NCI-H2107 treated with DMSO at 0.1 percent for 48 hours (cell line): ENCODE measurements at regions not wholly inside any gene's neighbourhood (a gene's known extent, or its start where the extent isn't known, plus 50 kb on each side); places are given as distances from the start of the nearest gene placed in this dataset.

Experiments
- DNase-seq: peaks from one replicate; lab custom pipeline; 2025; ENCODE audit not compliant: unreplicated experiment; lab: John Stamatoyannopoulos, UW

DNA sequence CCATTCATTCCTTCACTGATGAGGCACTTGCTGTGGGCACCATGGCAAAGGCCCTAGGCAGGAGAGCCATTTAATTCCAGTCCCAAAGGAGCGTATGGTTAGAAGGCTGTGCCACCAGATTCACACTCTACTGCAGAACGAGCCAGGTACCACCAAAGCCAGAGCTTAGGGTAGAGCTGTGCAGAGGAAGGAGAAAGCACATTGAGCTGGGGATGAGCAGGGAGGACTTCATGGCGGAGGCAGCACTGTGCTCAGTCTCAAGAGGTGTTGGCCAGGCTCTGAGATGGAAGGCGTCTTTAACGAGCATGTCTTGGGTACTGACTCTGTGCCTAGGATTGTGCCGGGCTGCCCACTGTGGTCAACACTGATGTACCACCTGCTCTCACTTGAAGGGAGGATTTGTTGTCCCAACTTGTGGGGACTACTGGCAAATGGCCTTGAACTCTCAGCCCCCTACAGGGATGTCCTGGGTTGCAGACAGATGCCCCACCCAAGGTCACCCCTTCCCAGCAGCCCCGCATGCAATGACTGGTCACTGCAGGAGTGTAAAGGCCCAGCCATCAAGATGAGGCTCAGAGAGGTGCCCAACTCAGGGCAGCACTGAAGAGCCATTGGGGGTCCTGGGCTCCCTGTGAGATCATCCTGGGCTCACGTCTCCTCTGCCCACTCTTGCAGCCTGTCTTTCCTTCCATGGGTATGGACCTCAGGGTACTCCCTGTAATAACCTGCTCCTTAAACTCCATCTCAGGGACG is 251.4 kb downstream of the GLI2 start:
- DNase-seq = no peak

DNA sequence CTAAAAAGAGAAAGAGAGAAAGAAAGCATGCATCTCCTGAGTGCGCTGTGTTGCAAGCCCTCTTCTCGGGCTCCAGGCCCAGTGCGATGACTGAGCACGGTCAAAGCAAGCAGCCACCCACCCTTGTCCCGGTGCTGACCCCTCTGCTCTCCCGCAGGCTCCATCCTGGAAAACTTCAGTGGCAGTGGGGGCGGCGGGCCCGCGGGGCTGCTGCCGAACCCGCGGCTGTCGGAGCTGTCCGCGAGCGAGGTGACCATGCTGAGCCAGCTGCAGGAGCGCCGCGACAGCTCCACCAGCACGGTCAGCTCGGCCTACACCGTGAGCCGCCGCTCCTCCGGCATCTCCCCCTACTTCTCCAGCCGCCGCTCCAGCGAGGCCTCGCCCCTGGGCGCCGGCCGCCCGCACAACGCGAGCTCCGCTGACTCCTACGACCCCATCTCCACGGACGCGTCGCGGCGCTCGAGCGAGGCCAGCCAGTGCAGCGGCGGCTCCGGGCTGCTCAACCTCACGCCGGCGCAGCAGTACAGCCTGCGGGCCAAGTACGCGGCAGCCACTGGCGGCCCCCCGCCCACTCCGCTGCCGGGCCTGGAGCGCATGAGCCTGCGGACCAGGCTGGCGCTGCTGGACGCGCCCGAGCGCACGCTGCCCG is 252.5 kb downstream of the GLI2 start:
- DNase-seq = no peak

DNA sequence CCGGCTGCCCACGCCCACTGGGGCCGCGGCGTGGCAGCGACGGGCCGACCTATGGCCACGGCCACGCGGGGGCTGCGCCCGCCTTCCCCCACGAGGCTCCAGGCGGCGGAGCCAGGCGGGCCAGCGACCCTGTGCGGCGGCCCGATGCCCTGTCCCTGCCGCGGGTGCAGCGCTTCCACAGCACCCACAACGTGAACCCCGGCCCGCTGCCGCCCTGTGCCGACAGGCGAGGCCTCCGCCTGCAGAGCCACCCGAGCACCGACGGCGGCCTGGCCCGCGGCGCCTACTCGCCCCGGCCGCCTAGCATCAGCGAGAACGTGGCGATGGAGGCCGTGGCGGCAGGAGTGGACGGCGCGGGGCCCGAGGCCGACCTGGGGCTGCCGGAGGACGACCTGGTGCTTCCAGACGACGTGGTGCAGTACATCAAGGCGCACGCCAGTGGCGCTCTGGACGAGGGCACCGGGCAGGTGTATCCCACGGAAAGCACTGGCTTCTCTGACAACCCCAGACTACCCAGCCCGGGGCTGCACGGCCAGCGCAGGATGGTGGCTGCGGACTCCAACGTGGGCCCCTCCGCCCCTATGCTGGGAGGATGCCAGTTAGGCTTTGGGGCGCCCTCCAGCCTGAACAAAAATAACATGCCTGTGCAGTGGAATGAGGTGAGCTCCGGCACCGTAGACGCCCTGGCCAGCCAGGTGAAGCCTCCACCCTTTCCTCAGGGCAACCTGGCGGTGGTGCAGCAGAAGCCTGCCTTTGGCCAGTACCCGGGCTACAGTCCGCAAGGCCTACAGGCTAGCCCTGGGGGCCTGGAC is 253.2 kb downstream of the GLI2 start:
- no peak for DNase-seq

DNA sequence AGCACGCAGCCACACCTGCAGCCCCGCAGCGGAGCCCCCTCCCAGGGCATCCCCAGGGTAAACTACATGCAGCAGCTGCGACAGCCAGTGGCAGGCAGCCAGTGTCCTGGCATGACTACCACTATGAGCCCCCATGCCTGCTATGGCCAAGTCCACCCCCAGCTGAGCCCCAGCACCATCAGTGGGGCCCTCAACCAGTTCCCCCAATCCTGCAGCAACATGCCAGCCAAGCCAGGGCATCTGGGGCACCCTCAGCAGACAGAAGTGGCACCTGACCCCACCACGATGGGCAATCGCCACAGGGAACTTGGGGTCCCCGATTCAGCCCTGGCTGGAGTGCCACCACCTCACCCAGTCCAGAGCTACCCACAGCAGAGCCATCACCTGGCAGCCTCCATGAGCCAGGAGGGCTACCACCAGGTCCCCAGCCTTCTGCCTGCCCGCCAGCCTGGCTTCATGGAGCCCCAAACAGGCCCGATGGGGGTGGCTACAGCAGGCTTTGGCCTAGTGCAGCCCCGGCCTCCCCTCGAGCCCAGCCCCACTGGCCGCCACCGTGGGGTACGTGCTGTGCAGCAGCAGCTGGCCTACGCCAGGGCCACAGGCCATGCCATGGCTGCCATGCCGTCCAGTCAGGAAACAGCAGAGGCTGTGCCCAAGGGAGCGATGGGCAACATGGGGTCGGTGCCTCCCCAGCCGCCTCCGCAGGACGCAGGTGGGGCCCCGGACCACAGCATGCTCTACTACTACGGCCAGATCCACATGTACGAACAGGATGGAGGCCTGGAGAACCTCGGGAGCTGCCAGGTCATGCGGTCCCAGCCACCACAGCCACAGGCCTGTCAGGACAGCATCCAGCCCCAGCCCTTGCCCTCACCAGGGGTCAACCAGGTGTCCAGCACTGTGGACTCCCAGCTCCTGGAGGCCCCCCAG is 254.1 kb downstream of the GLI2 start:
- no peak for DNase-seq

DNA sequence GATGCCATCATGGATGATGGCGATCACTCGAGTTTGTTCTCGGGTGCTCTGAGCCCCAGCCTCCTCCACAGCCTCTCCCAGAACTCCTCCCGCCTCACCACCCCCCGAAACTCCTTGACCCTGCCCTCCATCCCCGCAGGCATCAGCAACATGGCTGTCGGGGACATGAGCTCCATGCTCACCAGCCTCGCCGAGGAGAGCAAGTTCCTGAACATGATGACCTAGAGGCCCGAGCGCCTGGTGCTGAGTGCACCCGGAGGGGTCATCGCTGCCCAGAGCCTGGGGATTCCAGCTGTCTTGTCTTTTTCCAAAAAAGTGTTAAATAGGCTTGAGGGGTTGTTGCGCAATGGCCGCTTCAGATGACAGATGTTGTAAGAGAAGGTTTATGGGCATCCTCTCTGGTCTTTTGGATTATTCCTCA is 254.8 kb downstream of the GLI2 start:
- DNase-seq = no peak

DNA sequence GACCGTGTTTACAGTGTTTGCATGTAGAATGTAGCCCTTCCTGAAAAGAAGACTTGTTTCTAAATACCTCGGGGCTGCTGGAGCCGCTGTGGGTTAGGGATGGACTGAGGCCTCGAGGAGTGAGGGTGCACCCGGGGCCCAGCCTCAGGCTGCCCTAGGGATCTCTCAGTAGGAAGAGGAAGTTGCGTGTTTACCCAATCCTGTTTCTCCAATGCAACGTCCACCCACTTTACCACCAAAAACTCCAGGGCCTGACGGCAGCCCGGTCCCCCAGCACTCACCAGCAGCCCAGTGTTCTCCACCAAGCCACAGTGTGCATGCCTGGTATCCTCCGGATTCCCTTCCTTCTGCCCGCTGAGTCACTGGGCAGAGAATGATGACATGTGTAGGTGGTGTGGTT is 255.8 kb downstream of the GLI2 start:
- DNase-seq = no peak

DNA sequence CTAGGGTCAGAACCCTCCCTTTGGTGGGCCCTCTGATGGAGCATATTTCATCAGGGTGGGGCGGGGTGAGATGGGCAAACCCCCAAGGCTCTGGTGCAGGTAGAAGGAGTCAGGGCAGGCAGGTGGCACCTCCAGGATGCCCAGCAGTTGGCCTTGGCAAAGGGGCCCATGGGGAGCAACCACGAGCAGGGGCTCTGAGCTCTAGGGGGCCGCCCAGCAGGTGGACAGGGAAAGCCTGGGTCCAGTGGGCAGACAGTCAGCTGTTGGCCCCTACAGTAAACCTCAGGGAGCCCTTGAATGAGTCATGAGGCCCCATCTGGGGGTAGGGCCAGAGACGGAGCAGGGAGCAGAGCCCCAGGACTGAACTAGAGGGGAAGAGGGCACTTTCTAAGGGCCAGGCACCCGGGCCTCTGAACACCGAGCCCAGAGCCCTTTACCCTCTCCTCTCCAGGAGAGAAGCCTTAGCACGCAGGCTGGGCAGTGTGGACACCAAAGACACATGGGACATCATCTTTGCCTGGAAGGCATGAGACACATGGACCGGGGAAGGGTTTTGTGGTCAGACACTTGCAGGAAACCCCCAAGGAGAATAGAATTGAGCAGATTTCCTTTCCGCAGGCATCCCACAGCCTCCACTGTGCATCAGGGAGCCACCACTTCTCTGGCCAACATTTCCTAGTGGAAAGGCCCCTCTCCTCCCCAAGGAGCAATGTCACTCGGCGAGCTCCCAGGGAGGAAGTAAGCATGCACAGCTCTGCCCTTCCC is 257.3 kb downstream of the GLI2 start:
- DNase-seq = no peak

DNA sequence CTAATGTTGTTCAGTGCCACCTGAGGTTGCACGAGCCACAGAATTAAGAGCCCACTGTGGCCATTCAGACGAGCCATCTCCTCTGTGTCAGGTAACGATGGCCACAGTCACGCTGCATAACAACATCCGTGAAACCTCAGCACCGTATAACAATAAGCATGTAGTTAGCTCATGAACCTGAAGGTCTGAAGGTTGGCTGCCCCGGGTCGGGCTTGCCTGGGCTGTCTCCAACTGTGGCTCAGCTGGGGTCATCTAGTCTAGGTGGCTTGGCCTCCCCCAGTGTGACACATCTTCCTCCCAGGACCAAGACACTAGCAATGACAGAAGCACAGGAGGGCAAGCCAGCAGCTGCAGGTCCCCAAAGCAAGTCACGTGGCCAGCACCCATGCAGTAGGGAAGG is 258.0 kb downstream of the GLI2 start:
- no peak for DNase-seq

DNA sequence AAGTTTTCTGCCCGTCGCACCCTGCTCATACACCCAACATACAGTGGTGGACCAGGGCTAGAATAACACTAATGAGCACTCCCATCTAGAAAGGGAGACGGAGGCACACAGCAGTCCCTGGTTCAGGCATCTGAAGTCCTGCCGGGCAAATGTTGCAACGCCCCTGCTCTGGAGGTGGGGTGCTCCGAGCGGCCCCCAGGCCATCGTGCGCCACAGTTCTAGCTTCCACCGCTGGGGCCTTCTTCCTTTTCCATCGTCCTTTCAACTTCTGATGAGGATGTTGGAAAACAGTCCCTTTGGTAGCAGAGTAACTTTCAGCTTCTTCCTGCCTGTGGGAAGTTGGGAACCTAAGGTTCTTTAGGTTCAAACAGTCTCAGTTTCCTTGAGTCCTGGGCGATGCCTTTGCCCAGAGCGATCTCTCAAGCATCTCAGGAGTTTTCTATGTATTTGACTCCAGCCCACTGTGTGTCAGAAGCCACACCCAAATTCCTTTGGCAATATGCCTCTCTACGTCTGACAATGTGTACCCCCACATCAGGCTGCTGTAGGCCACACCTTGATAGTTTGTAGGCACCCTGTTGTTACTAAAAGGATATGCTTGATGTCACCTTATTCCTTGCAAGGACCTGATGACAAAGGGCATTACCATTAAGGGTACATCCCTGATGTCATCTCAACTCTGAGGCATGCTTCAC is 258.8 kb downstream of the GLI2 start:
- DNase-seq = no peak

DNA sequence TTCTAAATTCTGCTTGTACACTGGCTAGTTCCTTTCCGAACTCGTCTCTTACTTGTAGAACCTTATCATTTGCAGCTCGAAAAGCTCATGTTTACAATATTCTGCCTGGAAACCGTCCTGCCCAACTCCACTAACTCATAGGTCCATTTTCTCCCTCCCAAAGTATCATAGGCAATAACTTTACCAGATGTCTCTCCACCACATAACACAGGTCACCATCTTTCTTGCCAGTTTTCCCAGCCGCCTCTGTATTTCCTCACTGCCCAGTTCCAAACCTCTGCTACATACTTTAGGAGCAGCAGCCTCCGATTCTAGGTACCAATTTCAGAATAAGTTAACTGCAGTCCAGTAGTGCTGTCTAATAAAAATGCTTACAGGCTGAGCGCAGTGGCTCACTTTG is 259.5 kb downstream of the GLI2 start:
- DNase-seq = no peak

DNA sequence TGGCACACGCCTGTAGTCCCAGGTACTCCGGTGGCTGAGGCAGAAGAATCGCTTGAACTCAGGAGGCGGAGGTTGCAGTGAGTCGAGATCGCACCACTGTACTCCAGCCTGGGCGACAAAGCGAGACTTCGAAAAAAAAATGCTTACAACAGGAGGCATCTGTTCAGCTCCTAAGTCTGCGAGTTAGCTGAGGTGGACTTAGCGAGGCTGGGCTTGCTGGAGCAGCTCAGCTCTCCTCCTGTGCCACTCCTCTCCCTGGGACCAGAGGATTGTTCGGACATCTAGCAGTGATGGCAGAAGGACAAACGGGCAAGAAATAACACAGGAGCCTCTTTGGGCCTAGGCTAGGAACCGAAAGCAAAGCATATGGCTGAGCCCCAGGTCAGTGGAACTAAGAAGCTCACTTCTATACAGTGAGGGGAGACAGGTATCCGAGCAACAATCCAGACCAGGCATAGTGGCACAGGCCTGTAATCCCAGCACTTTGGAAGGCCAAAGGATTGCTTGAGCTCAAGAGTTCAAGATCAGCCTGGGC is 260.1 kb downstream of the GLI2 start:
- DNase-seq = no peak

DNA sequence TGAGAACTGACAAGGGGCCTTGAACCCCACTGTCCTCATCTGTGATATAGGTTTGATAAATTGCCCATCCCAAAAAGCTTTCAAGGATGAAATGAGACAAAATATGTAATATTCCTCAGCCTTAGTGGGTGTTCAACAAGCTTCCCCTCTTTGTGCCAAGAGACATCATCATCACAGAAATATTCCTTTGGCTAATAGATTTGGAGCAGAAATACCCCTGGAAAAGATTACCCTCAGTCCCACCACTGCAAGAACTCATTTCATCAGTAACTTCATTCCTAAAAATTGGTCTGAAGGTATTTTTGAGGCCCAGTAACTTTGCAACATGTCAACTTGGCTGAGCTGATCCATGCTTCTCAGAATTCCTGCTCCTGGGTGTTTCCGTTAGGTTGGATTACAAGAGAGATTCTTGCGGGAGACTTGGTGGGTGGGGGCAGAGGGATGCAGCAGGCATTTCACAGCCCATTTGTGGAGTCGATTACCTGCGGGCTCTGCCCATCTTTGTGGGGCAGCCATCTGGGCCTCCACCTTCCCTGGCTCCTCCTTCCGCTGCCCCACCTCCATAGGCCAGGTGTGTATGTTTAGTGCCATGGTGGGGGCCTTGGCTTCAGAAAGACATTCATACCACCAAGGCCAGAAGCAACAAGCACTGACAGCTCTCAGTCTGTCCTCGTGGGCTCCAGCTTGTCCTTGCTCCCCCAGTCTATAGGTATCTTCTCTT is 263.9 kb downstream of the GLI2 start:
- no peak for DNase-seq

DNA sequence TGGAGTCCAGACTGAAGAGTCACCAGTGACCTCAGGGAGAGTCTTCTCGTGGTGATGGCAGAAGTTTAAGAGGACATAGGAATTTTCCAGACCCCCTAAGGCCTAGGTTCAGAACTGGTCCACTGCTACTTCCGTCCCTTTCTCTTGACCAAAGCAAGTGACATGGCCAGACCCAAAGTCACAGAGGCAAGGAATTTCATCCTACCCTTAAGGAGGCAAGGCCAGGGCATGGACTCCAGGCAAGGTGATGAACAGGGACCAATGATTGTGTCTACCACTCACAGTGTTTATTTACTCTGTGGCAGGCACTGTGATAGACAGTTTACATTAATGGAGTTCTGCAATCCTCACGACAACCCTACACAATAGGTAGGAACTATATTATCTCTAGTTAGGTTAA is 265.1 kb downstream of the GLI2 start:
- no peak for DNase-seq

DNA sequence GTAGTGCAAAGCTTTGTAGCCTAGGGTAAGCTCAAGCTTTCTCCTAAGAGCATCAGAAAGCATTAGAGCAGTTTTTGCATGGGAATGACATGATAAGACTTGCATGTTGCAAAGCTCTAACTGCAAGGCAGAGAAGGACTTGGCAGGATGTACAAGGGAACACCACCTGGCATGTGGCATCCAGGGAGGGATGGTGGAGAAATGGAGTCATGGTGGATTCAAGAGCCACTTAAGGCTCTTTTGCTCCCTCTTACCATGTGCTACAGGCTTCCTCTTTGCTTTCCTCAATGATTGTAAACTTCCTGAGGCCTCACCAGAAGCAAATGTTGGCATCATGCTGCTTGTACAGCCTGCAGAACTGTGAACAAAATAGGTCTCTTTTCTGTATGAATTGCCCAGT is 266.0 kb downstream of the GLI2 start:
- no peak for DNase-seq

DNA sequence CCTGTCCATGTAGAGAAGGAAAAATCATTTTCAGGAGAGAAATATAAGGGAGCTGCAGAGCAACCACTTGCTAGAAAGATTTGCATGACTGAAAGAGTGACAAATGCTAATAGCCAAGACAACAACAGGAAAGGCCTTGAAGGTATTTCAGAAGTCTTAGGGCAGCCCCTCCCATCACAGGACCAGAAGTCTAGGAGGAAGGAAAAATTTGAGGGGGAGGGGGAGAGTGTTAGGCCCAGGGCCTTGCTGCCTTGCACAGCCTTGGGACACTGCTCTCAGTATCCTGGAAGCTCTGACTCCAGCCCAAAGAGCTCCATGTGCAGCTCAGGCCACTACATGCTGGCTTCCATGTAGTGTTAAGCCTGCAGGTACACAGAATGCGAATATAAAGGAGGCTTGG is 266.9 kb downstream of the GLI2 start:
- no peak for DNase-seq

DNA sequence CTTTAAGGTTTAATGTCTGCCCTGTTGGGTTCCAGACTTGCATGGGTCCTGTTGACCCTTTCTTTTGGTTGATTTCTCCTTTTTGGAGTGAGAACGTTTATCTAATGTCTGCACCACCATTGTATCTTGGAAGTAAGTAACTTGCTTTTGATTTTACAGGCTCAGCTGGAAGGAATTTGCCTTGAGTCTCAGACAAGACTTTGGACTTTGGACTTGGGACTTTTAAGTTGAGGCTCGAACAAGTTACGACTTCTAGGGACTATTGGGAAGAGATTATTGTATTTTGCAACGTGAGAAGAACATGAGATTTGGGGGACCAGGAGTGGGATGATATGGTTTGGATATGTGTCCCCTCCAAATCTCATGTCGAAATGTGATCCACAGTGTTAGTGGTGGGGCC is 267.7 kb downstream of the GLI2 start:
- DNase-seq = no peak

DNA sequence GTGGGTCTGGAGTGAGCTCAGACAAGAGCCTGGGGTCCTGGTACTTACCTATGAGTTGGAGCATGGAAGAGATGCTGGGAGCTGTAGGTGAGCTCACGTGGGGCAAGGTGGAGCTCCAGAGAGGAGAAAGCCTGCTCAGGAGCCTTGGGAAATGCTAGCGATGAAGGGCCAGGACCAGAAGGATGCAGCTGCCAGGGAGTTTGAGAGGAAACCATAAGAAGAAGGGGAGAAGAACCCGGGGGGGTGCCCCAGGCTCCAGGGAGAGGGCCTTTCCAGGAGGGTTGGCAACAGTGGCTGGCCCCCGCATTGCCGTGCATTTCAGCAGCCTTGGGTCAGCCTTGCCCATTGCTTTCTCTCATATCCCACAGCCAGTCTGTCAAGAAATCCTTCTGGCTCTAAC is 268.7 kb downstream of the GLI2 start:
- DNase-seq = no peak

DNA sequence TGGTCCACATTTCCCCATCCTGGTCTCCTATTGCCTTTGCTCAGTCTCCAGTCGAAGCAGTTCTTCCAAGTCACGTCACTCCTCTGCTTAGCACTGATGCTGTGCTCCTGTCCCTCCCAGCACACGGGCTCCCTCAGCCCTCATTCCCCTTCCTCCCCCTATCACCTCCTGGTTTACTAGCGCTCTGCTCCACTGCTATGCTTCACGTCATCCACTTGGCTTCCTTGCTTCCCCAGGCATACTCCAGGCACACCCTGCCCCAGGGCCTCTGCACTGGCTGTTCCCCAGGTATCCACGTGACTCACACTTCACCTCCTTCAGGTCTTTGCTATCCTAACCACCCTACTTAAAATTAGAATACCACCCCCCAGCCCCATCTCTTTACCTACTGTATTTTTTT is 269.3 kb downstream of the GLI2 start:
- no peak for DNase-seq

DNA sequence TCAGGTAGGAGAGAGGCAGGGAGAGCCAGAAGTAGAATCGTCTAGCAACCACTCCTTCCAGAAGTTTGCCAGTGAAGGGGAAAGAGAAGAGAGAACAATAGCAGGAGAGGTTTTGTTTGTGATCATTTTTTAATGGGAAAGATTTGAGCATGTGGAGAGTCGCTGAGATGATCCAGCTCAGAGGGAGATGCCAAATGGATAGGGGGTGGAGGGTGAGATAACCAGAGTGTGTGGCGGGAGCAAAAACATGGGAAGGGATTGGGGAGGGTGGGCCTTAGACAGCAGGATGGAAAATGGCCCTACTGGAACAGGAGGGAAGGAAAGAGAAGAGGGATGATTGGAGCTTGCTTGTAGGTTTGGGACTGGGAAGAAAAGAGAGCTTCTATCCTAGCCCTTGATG is 269.8 kb downstream of the GLI2 start:
- DNase-seq = no peak
